Tongue (tissue), 1 donor: ENCODE measurements at regions not wholly inside any gene's neighbourhood (a gene's known extent, or its start where the extent isn't known, plus 50 kb on each side); places are given as distances from the start of the nearest gene placed in this dataset.

Experiments used
- DNase-seq: peaks from one replicate; pipeline ENCODE4 v3.0.0-alpha.2; 2015

GRCh38 chr20:4556781-4557180 lies 129.5 kb upstream of the PRNP start:
- no peak for DNase-seq

GRCh38 chr20:4555188-4555890 lies 130.9 kb upstream of the PRNP start:
- no peak for DNase-seq

- no peak for DNase-seq
Observed at GRCh38 chr20:4554346-4554745, 131.9 kb upstream of the PRNP start.

GRCh38 chr20:4552075-4552640 lies 134.1 kb upstream of the PRNP start:
- DNase-seq, result no peak

- DNase-seq, result no peak
Observed at GRCh38 chr20:4550740-4551139, 135.5 kb upstream of the PRNP start.

- DNase-seq, result no peak
Observed at GRCh38 chr20:4549711-4550259, 136.5 kb upstream of the PRNP start.

GRCh38 chr20:4548552-4548951 lies 137.7 kb upstream of the PRNP start:
- no peak for DNase-seq

- no peak for DNase-seq
Observed at GRCh38 chr20:4546786-4547185, 139.5 kb upstream of the PRNP start.

- DNase-seq, result no peak
Observed at GRCh38 chr20:4546342-4546741, 139.9 kb upstream of the PRNP start.

DNA sequence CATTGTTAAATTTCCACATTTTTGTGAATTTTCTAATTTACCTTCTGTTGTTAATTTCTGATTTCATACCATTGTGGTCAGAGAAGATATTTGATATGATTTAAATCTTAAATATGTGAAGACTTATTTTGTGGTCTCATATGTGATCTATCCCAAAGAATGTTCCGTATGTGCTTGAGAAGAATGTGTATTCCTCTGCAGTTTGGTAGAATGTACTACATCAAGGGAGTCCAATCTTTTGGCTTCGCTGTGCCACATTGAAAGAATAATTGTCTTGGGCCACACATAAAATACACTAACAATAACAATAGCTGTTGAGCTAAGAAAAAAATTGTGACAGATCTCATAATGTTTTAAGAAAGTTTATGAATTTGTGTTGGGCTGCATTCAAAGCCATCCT lies 140.7 kb upstream of the PRNP start:
- DNase-seq, result no peak

DNA sequence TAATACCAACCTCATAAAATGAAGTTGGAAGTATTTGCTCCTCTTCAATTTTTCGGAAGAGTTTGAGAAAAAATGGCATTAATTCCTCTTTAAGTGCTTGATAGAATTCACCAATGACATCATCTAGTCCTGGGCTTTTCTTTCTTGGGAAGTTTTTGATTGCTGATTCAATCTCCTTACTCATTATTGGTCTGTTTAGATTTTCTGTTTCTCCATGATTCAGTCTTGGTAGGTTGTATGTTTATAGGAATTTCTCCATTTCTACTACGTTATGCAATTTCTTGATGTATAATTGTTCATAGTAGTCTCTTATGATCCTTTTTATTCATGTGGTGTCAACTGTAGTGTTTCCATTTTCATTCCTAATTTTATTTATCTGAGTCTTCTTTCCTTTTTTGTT lies 141.5 kb upstream of the PRNP start:
- DNase-seq, result no peak

DNA sequence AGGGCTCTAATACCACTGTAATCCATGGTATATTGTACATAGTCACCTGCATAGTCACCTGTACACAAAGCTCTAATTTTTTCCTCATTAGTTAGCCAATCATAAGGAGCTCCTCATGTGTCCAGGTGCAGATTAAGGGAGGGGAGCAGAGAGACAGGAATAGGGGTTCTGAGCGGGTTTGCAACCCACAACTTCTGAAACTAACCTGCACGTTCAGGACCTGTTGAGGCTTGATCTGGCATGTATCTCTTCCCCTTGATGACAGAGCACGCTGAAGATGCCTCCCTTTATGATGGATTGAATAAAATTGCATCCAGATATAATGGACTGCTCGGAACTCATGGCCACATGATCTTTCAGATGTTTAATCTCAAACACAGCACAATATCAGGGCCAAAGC lies 144.0 kb upstream of the PRNP start:
- DNase-seq, result no peak

- no peak for DNase-seq
Observed at GRCh38 chr20:4534315-4534714, 151.9 kb upstream of the PRNP start.

GRCh38 chr20:4533368-4534133 lies 152.7 kb upstream of the PRNP start:
- no peak for DNase-seq

DNA sequence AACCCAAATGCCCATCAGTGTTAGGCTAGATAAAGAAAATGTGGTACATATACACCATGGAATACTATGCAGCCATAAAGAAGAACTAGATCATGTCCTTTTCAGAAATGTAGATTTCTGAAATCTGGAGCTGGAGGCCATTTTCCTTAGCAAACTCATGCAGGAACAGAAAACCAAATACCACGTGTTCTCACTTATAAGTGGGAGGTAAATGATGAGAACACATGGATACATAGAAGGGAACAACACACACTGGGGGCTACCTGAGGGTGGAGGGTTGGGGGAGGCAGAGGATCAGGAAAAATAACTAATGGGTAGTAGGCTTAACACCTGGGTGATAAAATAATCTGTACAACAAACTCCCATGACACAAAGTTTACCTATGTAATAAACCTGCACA lies 153.5 kb upstream of the PRNP start:
- no peak for DNase-seq

DNA sequence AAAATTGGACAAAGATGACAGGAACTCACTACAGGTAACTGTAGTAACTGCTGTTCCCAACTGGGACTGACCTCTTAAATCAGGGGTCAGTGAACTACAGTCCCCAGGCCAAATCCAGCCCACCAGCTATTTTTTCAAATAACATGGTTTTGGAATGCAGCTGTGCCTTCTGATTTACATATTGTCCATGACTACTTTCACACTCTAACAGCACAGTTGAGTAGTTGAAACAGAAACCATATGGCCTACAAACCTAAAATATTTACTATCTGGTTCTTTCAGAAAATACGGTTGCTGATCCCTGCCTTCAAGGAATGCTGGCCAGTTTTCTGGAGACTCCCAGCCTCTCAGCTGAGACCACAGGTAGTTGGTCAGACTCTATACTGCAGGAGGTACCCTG lies 161.5 kb upstream of the PRNP start:
- DNase-seq, result no peak

DNA sequence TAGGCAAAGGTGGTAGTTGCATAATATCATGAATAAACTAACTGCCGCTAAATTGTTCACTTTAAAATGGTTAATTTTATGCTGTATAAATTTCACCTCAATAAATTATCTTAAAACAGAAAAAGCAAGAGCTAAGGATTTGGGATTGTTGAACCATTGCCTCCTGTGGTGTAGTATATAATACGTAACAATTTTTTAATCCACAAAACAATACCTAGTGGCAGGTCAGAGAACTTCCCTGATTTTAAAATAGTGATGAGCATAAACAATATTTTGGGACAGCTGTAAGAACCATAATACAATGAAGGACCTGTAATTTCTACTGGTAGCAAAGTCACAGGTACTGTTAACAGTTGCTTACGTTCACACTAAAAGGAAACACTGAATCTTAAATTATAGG lies 161.9 kb upstream of the PRNP start:
- DNase-seq, result no peak

DNA sequence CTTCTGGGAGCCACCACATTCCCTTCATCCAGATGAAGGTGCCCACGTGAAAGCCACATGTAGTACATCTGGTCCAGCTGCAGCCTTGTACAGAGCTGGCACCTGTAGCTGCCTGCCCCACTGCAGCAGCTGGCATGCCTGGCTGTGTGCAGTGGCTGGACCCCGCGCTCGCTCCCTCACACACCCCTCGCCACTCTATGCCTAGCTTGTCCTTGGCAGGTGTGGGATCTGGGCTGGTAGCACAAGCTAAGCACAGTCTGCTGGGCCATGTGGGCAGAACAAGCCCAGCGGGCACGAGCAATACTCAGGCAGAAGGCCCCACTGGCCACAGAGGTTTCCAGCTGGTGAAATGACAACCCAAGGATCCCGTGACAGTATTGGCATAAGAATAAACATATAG lies 163.9 kb upstream of the PRNP start:
- DNase-seq, result no peak

DNA sequence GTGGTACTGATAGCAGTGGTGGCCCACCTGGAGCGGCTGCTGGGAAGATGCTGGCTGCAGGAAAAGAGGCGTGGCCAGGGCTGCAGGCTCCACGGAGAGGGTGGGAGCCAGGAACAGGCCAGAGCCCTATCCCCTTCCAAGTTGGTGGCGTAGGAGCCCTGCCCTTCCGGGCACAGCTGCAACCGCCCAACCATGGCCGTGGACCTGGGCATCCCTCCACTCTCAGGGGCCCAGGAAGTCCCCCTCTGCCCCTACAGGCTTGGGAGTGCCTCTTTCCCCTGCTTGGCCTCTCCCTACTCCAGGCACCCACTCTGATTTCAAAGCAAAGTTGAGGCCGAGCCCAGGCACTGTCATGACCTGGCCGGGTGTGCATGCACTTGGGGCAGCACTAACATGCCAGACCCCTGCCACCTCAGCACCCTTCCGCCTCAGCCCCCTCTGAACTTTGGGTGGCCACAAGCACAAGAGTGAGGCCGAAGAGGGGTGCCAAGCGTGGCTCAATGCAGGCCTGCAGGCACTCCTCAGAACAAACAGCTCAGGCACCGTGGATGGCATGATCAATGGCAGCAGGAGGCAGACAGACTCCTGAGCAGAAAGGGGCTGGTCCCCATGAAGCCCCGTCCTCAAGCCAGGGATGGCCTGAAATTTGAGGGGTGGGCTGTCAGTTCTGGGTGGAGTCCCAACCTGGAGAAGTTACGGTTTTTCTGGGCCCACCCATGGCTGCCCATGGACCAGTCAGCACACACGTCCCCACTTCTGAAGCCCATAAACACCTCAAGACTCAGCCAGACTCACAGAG lies 164.9 kb upstream of the PRNP start:
- DNase-seq, result no peak

- no peak for DNase-seq
Observed at GRCh38 chr20:4519534-4519933, 166.7 kb upstream of the PRNP start.

DNA sequence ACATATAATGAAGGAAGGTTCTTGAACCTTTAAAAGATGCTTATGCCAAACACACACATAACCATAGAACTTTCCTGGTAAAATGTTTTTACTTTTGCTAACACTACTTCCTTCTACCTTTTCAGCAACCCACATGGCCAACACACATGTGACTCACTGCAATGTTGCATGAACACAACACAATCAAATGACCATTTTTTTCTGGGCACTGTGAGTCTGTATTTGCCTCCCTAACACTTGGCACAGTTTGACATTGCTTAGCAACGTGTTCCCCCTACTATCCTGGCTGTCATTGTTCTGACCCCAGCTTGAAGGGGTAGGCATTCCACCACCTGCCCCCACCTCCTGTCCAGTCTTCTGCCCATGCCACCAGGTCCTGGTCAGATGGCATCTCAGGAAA lies 169.4 kb upstream of the PRNP start:
- no peak for DNase-seq

DNA sequence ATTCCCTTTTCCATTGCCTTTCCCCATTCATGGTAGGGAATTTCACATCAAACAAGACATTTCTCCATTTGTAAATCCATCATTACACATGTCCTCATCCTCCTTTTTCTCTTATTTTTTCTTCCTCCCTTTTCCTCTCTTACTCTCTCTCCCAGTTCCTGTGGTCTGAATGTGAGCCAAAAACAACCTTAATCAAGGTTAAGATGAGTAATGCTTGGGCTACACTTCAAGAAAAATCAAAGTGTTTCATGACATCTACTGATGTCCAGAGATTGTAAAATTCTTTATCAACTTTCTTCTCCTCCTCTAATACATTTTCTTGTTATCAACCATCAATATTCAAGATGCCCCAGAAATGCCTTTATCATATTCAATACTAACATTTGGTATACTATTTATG lies 172.5 kb upstream of the PRNP start:
- DNase-seq, result no peak
